Colonic mucosa (tissue), 4 donors: ENCODE measurements at regions not wholly inside any gene's neighbourhood (a gene's known extent, or its start where the extent isn't known, plus 50 kb on each side); places are given as distances from the start of the nearest gene placed in this dataset.
"Not testable (repeated sequence)": the region's sequence is repeated elsewhere in the genome, so short reads cannot be mapped to it uniquely, and the experiment has no call there.

ENCODE experiments used
- DNase-seq: peaks from one replicate; pipeline ENCODE4 v3.0.0-alpha.2; 2020
- H3K27ac ChIP-seq: fragments of 200-600 bp; one replicate; pipeline ENCODE4 v1.8.0; 2021
- H3K27me3 ChIP-seq: fragments of 200-600 bp; one replicate; pipeline ENCODE4 v1.8.0; 2021
- H3K36me3 ChIP-seq: fragments of 200-600 bp; one replicate; pipeline ENCODE4 v1.8.0; 2021
- H3K4me1 ChIP-seq: fragments of 200-600 bp; one replicate; pipeline ENCODE4 v1.8.0; 2021; ENCODE audit warnings: mild to moderate bottlenecking
- H3K4me3 ChIP-seq: fragments of 200-600 bp; one replicate; pipeline ENCODE4 v1.8.0; 2021
- H3K9ac ChIP-seq, 2 donors: one replicate each; pipeline ENCODE4 v1.7.0; 2013; ENCODE audit warnings: control low read depth in 2 of 2, low read depth in 2 of 2, low read length in 2 of 2
- H3K9me3 ChIP-seq: fragments of 200-600 bp; one replicate; pipeline ENCODE4 v1.8.0; 2021
- CTCF ChIP-seq: fragments of 200-600 bp; IDR thresholded peaks from one replicate; pipeline ENCODE4 v1.8.0; 2022; ENCODE audit warnings: antibody characterized with exemption, mild to moderate bottlenecking
- intact Hi-C: fragments of 100-400 bp; cut with DNase I; formaldehyde crosslinking; loops from one replicate; pipeline ENCODE4 v1.14.1; 2022
- donor health status: healthy.
- donor health status: DM: no; HTN: no; CAD: no.
- donor health status: DM: no; HTN: no; CAD: no.

GRCh38 chr4:72864898-72865297 is 204.6 kb downstream of the COX18 start:
- Histone ChIP-seq H3K36me3 (no peaks in the 10 kb centered on the region), H3K9ac (no peak overlapping the region), H3K27me3 (no peaks in the 10 kb centered on the region), H3K27ac (no peak overlapping the region), H3K4me3 (no peak overlapping the region), H3K4me1 (no peaks in the 10 kb centered on the region), H3K9me3 (no peaks in the 10 kb centered on the region)
- intact Hi-C loops = no loop called here
- no peak for TF ChIP-seq CTCF
- no peak for DNase-seq

DNA sequence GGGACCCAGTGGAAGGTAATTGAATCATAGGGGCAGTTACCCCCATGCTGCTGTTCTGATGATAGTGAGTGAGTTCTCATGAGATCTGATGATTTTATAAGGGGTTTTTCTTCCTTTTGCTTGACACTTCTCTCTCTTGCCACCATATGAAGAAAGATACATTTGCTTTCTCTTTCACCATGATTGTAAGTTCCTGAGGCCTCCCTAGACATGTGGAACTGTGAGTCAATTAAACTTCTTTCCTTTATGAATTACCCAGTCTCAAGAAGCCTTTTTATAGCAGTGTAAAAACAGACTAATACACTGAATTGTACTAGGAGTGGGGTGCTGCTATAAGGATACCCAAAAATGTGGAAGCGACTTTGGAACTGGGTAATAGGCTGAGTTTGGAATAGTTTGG is 205.2 kb downstream of the COX18 start:
- DNase-seq, intact Hi-C loops: not testable (repeated sequence)

GRCh38 chr4:72860766-72861165 is 208.8 kb downstream of the COX18 start:
- Histone ChIP-seq H3K9ac (no peak overlapping the region), H3K36me3 (no peaks in the 10 kb centered on the region), H3K27me3 (no peaks in the 10 kb centered on the region), H3K27ac (no peak overlapping the region), H3K9me3 (no peaks in the 10 kb centered on the region), H3K4me3 (no peak overlapping the region), H3K4me1 (no peaks in the 10 kb centered on the region)
- intact Hi-C loops = no loop called here
- TF ChIP-seq CTCF = no peak
- no peak for DNase-seq

More for the DNA sequence above, 205.2 kb downstream of the COX18 start:
- not testable (repeated sequence) for H3K36me3 ChIP-seq, H3K4me3 ChIP-seq, H3K27me3 ChIP-seq, H3K4me1 ChIP-seq, H3K9me3 ChIP-seq, H3K27ac ChIP-seq, H3K9ac ChIP-seq

DNA sequence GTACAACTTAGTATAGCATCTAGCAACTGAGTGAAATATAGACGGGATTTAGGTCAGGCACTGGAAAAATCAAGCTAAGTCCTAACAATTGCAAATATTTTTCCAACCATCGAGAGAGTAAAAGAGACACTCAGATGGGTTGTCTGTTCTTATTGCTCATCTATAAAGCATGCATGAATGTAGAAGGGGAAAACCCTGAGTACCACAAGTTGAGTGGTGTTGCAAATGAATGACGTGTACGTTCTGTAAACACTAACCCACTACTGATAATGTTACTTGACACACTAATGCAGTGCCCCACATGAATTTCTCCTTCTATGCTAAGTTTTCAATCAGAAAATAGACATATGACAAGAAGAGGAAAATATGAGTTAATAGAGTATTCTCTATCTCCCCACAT is 211.2 kb downstream of the COX18 start:
- DNase-seq = no peak
- TF ChIP-seq CTCF = no peak
- Histone ChIP-seq H3K9ac (no peak overlapping the region), H3K27me3 (no peaks in the 10 kb centered on the region), H3K9me3 (no peaks in the 10 kb centered on the region), H3K4me3 (no peak overlapping the region), H3K36me3 (no peaks in the 10 kb centered on the region), H3K27ac (no peak overlapping the region), H3K4me1 (no peaks in the 10 kb centered on the region)
- intact Hi-C loops = no loop called here

- H3K9me3 ChIP-seq = no peaks in the 10 kb centered on the region
- no peaks in the 10 kb centered on the region for H3K27me3 ChIP-seq
- no peak overlapping the region for H3K9ac ChIP-seq
- no peaks in the 10 kb centered on the region for H3K4me1 ChIP-seq
- intact Hi-C loops = no loop called here
- DNase-seq = no peak
- TF ChIP-seq CTCF = no peak
- no peak overlapping the region for H3K27ac ChIP-seq
- H3K36me3 ChIP-seq = no peaks in the 10 kb centered on the region
- H3K4me3 ChIP-seq = no peak overlapping the region
Measured at GRCh38 chr4:72857787-72858186, 211.7 kb downstream of the COX18 start.

DNA sequence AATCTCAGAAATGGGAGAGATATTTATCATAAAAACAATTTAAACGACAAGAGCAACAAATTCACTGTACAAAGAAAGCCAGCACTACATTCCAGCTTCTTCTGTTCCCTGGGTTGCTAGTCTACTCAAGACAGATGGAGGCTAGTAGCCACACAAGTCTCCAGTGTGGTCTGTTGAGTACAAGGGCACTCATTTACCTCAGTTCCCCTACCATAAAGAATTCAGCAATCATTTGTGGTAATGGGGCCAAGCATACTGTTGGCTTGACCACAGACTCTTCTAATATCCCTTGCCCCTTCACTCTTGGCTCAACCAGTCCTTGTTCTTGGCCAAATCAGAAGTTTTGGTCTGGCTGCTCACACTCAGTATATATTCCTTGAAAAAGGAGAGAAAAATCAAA is 212.3 kb downstream of the COX18 start:
- no peaks in the 10 kb centered on the region for H3K27me3 ChIP-seq
- H3K27ac ChIP-seq = no peak overlapping the region
- H3K4me1 ChIP-seq = no peaks in the 10 kb centered on the region
- H3K9ac ChIP-seq = no peak overlapping the region
- TF ChIP-seq CTCF = no peak
- no peak for DNase-seq
- H3K36me3 ChIP-seq = no peaks in the 10 kb centered on the region
- intact Hi-C loops = no loop called here
- no peaks in the 10 kb centered on the region for H3K9me3 ChIP-seq
- H3K4me3 ChIP-seq = no peak overlapping the region
